Uterus (tissue), 3 donors: ENCODE measurements at regions not wholly inside any gene's neighbourhood (a gene's known extent, or its start where the extent isn't known, plus 50 kb on each side); places are given as distances from the start of the nearest gene placed in this dataset.

Experiments used
- DNase-seq, 2 donors: peaks; one replicate each; pipeline ENCODE4 v3.0.0-alpha.2; 2019 to 2020
- H3K27ac ChIP-seq, 2 donors: fragments of 200-600 bp; sonication (generic); 1 replicate in 1 of 2; 2 replicates in 1 of 2; pipeline ENCODE4 v1.5.1; 2016 to 2018
- H3K27me3 ChIP-seq, 2 donors: fragments of 200-600 bp; sonication (generic); one replicate each; pipeline ENCODE4 v1.5.1; 2018 to 2019; ENCODE audit warnings: control low read depth in 1 of 2
- H3K36me3 ChIP-seq, 2 donors: fragments of 200-600 bp; sonication (generic); one replicate each; pipeline ENCODE4 v1.5.1; 2019; ENCODE audit warnings: control low read depth in 1 of 2
- H3K4me1 ChIP-seq, 2 donors: fragments of 200-600 bp; sonication (generic); one replicate each; pipeline ENCODE4 v1.5.1; 2018 to 2019; ENCODE audit warnings: control low read depth in 1 of 2
- H3K4me3 ChIP-seq, 2 donors: fragments of 200-600 bp; sonication (generic); 1 replicate in 1 of 2; 2 replicates in 1 of 2; pipeline ENCODE4 v1.5.1; 2018 to 2019; ENCODE audit warnings: mild to moderate bottlenecking in 1 of 2
- H3K9me3 ChIP-seq, 2 donors: fragments of 200-600 bp; sonication (generic); one replicate each; pipeline ENCODE4 v1.5.1; 2019; ENCODE audit warnings: control low read depth in 1 of 2
- POLR2A ChIP-seq, 2 donors: fragments of 450-650 bp; IDR thresholded peaks; one replicate each; pipeline ENCODE4 v1.6.1; 2016; ENCODE audit warnings: antibody characterized with exemption in 2 of 2, mild to moderate bottlenecking in 1 of 2, moderate library complexity in 1 of 2
- intact Hi-C: fragments of 100-400 bp; cut with DNase I; formaldehyde crosslinking; loops from one replicate; pipeline ENCODE4 v1.15.1; 2023; ENCODE audit warnings: low total_unique reads
- TF ChIP-seq, protein P1 (sequence below), 4 experiments: fragments of 200-600 bp in 2 of 4; fragments of 450-650 bp in 2 of 4; sonication (generic) in 2 of 4; IDR thresholded peaks; one replicate each; pipeline ENCODE4 v1.5.1; 2016 to 2019; ENCODE audit warnings: antibody characterized with exemption in 4 of 4, mild to moderate bottlenecking in 2 of 4, moderate library complexity in 1 of 4
- donor health status: DM: yes; HTN: yes; CAD: no.

DNA sequence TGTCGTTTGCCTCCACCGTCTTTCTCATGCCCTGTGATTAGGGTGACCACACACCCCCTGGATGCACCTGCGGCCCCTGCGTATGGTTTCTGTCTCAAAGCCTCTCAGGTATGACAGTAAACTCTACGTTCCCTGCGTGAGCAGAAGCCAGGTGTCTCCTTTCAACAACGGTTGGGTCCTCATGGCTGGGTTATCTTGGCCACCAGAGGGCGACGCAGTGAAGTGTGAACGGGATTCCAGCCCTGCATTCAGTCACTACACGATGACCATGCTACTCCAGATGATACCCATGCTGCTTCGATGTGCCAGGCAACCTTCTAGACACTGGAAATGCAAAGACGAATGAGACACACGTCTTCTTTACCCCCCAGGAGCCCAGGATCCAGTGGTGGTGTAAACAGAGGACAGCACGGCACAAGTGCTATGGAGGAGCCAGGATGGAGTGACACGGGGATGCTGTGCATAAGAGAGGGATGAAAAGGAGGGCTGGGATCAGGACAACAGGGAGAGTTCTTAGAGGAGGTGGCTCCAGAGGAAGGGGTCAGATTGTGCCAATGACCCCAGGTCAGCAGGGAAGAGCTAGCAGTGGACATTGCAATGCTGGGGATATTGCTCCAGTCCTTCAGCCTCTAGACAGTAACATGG, 228.1 kb upstream of the PFKP start:
- intact Hi-C loops = no loop called here
- no peaks in the 10 kb centered on the region for H3K27me3 ChIP-seq
- no peak for DNase-seq
- H3K4me3 ChIP-seq = no peak overlapping the region
- TF ChIP-seq, protein P1, sequence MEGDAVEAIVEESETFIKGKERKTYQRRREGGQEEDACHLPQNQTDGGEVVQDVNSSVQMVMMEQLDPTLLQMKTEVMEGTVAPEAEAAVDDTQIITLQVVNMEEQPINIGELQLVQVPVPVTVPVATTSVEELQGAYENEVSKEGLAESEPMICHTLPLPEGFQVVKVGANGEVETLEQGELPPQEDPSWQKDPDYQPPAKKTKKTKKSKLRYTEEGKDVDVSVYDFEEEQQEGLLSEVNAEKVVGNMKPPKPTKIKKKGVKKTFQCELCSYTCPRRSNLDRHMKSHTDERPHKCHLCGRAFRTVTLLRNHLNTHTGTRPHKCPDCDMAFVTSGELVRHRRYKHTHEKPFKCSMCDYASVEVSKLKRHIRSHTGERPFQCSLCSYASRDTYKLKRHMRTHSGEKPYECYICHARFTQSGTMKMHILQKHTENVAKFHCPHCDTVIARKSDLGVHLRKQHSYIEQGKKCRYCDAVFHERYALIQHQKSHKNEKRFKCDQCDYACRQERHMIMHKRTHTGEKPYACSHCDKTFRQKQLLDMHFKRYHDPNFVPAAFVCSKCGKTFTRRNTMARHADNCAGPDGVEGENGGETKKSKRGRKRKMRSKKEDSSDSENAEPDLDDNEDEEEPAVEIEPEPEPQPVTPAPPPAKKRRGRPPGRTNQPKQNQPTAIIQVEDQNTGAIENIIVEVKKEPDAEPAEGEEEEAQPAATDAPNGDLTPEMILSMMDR (IDR thresholded peaks at IDR 0.05) = peak; percentile 9 to 26 (median 17)
- TF ChIP-seq POLR2A (IDR thresholded peaks at IDR 0.05) = no peak
- H3K36me3 ChIP-seq = no peaks in the 10 kb centered on the region
- H3K9me3 ChIP-seq = no peaks in the 10 kb centered on the region
- H3K4me1 ChIP-seq = no peaks in the 10 kb centered on the region
- H3K27ac ChIP-seq = no peak overlapping the region

DNA sequence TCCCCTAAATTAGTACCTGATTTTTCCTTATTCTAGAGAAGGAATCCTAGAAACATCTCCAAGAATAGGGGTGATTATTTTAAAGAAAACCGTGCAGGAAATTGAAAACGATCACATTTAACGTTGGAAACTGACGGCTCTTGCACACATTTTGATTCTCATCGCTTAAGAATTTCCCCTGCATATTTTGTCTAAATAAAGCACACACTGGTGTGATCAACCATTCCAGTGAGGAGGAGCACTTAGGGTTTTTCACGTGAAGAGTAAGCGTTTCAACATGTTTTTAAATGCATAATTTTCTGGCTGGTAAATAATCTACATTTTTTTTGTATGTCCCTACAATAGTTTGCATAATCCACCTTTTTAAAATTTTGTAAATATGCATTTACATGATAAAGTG, 229.7 kb upstream of the PFKP start:
- Histone ChIP-seq H3K4me1 (no peaks in the 10 kb centered on the region), H3K27ac (no peak overlapping the region), H3K9me3 (no peaks in the 10 kb centered on the region), H3K27me3 (no peaks in the 10 kb centered on the region), H3K36me3 (no peaks in the 10 kb centered on the region), H3K4me3 (no peak overlapping the region)
- no peak for DNase-seq
- TF ChIP-seq, protein P1 (IDR thresholded peaks at IDR 0.05) = no peak
- TF ChIP-seq POLR2A (IDR thresholded peaks at IDR 0.05) = no peak
- intact Hi-C loops = no loop called here

DNA sequence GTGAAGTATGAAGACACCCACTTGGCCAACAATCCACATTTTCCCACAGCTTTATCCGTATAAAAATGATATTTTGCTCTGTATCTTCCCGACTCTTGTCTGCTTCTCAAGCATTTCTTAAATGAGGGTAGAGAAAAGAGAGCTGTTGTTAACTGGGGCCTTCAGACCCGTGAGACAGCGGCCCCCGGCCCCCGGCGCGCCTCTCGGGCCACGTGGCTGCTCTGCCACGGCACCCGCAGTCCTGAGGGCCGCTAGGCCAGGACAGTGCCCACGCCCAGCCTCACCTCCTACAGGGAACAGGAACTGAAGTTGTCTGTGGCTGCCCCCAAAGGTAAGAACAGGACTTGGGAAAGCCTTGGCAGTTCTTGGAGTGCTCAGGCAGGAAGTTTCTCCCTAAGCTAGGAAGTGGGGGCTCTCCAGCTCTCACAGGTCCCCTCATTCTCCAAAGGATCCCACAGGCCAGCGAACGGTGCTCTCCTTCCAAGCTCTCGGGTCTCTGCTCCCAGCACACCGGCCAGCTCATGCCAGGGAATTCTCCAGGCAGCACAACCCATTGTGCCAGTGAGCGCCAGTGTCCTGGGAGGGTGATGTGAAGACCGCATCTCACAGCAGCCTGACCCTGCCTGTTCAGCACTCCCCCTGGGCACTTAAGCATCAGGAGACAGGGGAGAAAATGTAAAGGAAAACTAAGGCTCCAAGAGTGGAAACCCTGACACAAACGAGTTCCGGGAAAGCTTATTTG, 230.3 kb upstream of the PFKP start:
- no peaks in the 10 kb centered on the region for H3K9me3 ChIP-seq
- H3K36me3 ChIP-seq = no peaks in the 10 kb centered on the region
- no peaks in the 10 kb centered on the region for H3K4me1 ChIP-seq
- intact Hi-C loops = no loop called here
- H3K27me3 ChIP-seq = no peaks in the 10 kb centered on the region
- no peak for TF ChIP-seq POLR2A (IDR thresholded peaks at IDR 0.05)
- TF ChIP-seq, protein P1 (IDR thresholded peaks at IDR 0.05) = no peak
- no peak for DNase-seq
- H3K4me3 ChIP-seq = no peak overlapping the region
- no peak overlapping the region for H3K27ac ChIP-seq

DNA sequence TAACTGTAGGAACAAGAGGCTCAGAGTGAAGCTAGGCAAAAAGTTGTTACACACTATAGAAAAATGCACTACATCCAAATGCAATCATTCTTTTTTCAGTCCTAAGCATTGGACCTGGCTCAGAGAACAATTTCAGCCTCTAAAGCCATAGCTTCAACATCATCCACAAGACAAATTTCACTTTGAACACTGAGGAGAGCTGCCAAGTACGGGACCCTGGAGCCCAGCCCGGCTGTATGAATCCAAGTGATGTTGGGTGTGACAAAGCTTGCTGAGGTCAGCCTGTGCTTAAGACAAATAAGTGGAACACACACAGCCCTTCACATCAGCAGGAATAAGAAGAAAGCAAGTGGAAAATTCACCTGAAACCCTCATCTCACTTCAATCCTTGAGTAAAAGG, 233.1 kb upstream of the PFKP start:
- intact Hi-C loops = no loop called here
- no peaks in the 10 kb centered on the region for H3K4me1 ChIP-seq
- H3K27me3 ChIP-seq = no peaks in the 10 kb centered on the region
- H3K27ac ChIP-seq = no peak overlapping the region
- DNase-seq = no peak
- TF ChIP-seq POLR2A (IDR thresholded peaks at IDR 0.05) = no peak
- TF ChIP-seq, protein P1 (IDR thresholded peaks at IDR 0.05) = no peak
- H3K36me3 ChIP-seq = no peaks in the 10 kb centered on the region
- H3K9me3 ChIP-seq = no peaks in the 10 kb centered on the region
- no peak overlapping the region for H3K4me3 ChIP-seq

DNA sequence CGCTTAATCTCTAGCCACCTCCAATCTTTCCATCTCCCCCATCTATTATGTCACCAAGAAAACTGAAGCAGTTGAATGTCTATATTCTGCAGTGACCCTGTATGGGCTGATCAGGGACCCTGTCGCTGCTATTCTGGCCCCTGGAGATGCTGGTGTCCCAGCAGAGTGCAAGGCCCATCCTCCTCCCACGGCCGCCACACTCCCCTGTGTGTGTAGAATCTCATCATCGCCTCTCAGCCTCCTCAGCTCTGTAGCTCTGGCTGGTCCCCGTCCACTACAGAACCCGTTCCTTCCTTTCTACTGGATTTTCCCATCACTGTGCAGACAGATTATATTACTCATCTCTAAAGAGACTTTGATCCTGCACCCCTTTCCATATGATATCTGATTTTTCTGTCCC, 235.8 kb upstream of the PFKP start:
- Histone ChIP-seq H3K4me3 (no peak overlapping the region), H3K27me3 (no peaks in the 10 kb centered on the region), H3K36me3 (no peaks in the 10 kb centered on the region), H3K9me3 (no peaks in the 10 kb centered on the region), H3K27ac (no peak overlapping the region), H3K4me1 (no peaks in the 10 kb centered on the region)
- TF ChIP-seq, protein P1 (IDR thresholded peaks at IDR 0.05) = no peak
- TF ChIP-seq POLR2A (IDR thresholded peaks at IDR 0.05) = no peak
- DNase-seq = no peak
- intact Hi-C loops = no loop called here
